GM18498 (cell line): ENCODE measurements at regions not wholly inside any gene's neighbourhood (a gene's known extent, or its start where the extent isn't known, plus 50 kb on each side); places are given as distances from the start of the nearest gene placed in this dataset.
"Not testable (repeated sequence)": the region's sequence is repeated elsewhere in the genome, so short reads cannot be mapped to it uniquely, and the experiment has no call there.

Experiments used
- ATAC-seq: cut with Tn5 transposase; IDR thresholded peaks from one replicate; pipeline ENCODE4 v1.9.1; 2021; ENCODE audit warnings: mild to moderate bottlenecking, moderate library complexity; ENCODE audit not compliant: unreplicated experiment

- ATAC-seq = no peak
Measured at GRCh38 chr4:45283352-45283751, 557.0 kb upstream of the GNPDA2 start.

GRCh38 chr4:45280121-45280520 is 553.8 kb upstream of the GNPDA2 start:
- ATAC-seq = no peak

- no peak for ATAC-seq
Measured at GRCh38 chr4:45275862-45276261, 549.5 kb upstream of the GNPDA2 start.

GRCh38 chr4:45248106-45248505 is 521.8 kb upstream of the GNPDA2 start:
- ATAC-seq = not testable (repeated sequence)

GRCh38 chr4:45241976-45242375 is 515.6 kb upstream of the GNPDA2 start:
- no peak for ATAC-seq

GRCh38 chr4:45229206-45229605 is 502.9 kb upstream of the GNPDA2 start:
- no peak for ATAC-seq

- no peak for ATAC-seq
Measured at GRCh38 chr4:45215976-45216542, 489.7 kb upstream of the GNPDA2 start.

GRCh38 chr4:45208476-45208875 is 482.1 kb upstream of the GNPDA2 start:
- ATAC-seq = not testable (repeated sequence)

GRCh38 chr4:45207864-45208331 is 481.5 kb upstream of the GNPDA2 start:
- not testable (repeated sequence) for ATAC-seq

- ATAC-seq = not testable (repeated sequence)
Measured at GRCh38 chr4:45207241-45207863, 481.0 kb upstream of the GNPDA2 start.

GRCh38 chr4:45199736-45200135 is 473.4 kb upstream of the GNPDA2 start:
- ATAC-seq = no peak

GRCh38 chr4:45188501-45188900 is 462.1 kb upstream of the GNPDA2 start:
- no peak for ATAC-seq

- ATAC-seq = no peak
Measured at GRCh38 chr4:45186249-45186648, 459.9 kb upstream of the GNPDA2 start.

GRCh38 chr4:45183905-45184304 is 457.5 kb upstream of the GNPDA2 start:
- no peak for ATAC-seq

GRCh38 chr4:45172636-45173035 is 446.3 kb upstream of the GNPDA2 start:
- no peak for ATAC-seq

GRCh38 chr4:45160951-45161350 is 434.6 kb upstream of the GNPDA2 start:
- no peak for ATAC-seq

GRCh38 chr4:45155081-45155777 is 428.9 kb upstream of the GNPDA2 start:
- no peak for ATAC-seq

GRCh38 chr4:45147866-45148265 is 421.5 kb upstream of the GNPDA2 start:
- ATAC-seq = no peak

- no peak for ATAC-seq
Measured at GRCh38 chr4:45131020-45131419, 404.7 kb upstream of the GNPDA2 start.

GRCh38 chr4:45122406-45122805 is 396.1 kb upstream of the GNPDA2 start:
- no peak for ATAC-seq

GRCh38 chr4:45121426-45121975 is 395.1 kb upstream of the GNPDA2 start:
- no peak for ATAC-seq

GRCh38 chr4:45120163-45120562 is 393.8 kb upstream of the GNPDA2 start:
- peak; percentile 77 for ATAC-seq
